GM19351 (cell line): ENCODE measurements at regions not wholly inside any gene's neighbourhood (a gene's known extent, or its start where the extent isn't known, plus 50 kb on each side); places are given as distances from the start of the nearest gene placed in this dataset.

Source experiments
- ATAC-seq: cut with Tn5 transposase; IDR thresholded peaks from one replicate; pipeline ENCODE4 v1.9.1; 2021; ENCODE audit warnings: mild to moderate bottlenecking, moderate library complexity; ENCODE audit not compliant: unreplicated experiment

DNA sequence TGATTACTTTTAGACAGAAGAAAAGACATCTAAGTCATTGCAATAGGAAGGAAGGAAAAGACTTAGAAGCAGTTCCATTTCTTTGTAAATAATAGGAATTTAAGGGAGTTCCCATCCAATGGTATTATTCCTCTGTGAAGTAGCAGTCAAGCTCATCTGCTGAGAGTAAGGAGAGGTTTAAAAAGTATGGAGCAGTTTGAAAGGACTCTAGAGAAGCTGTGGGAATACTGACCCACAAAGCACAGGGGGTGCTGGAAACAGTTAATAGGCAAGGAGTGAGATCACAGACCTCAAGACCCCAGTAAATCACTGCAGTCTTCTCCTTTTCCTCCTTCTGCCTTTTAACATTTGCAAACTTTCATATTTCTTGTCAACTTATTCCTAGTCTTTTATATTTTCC, 428.5 kb downstream of the ADAMTS20 start:
- no peak for ATAC-seq

DNA sequence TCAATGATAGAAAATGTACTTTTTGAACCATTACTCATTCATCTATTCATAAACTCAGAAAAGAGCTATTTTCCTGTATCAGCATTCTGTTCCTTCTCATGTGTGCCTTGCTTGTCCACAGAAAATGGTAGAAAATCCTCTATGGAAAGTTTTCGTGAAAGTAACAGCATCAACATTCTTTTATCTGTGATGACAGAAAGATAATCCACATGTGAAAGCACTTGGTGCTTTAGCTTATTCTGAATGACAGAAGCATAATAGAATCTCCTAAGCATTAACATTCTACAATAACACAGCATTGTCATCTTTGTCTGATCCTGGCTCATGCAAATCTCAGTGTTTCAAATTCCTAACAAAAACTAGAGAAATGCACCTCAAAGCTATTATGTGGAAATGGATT, 431.9 kb downstream of the ADAMTS20 start:
- no peak for ATAC-seq

DNA sequence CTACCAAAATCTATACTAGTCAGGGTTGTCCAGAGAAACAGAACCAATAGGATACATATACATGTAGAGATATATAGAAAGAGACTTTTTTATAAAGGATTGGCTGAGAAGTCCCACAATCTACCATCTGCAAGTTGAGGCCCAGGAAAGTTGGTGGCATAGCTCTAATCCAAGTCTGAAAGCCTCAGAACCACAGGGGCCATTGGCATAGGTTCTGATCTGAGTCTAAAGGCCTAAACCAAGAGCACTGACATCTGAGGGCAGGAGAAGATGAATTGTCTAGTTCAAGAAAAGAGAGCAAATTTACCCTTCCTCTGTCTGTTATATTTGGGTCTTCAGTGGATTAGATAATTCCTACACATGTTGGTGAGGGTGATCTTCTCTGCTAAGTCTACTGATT, 433.1 kb downstream of the ADAMTS20 start:
- ATAC-seq, result no peak

DNA sequence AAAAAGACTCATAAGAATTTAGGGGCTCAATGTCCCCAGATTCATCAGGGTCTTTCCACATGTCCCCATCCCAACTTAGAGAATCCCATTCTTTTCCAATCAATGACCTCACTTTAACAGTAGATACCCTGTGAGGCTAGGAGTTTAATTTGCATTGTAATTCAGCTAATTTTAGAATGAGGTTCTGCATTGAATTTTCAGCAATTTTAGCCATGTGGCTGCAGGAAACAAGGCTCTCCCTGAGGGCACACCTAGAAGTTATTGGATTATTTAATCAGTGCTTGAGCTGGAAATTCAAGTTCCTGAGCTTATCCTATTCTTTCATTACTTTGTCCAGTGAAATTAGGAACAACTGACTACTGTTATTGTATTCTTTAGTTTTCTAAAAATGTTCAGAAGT, 433.8 kb downstream of the ADAMTS20 start:
- no peak for ATAC-seq

DNA sequence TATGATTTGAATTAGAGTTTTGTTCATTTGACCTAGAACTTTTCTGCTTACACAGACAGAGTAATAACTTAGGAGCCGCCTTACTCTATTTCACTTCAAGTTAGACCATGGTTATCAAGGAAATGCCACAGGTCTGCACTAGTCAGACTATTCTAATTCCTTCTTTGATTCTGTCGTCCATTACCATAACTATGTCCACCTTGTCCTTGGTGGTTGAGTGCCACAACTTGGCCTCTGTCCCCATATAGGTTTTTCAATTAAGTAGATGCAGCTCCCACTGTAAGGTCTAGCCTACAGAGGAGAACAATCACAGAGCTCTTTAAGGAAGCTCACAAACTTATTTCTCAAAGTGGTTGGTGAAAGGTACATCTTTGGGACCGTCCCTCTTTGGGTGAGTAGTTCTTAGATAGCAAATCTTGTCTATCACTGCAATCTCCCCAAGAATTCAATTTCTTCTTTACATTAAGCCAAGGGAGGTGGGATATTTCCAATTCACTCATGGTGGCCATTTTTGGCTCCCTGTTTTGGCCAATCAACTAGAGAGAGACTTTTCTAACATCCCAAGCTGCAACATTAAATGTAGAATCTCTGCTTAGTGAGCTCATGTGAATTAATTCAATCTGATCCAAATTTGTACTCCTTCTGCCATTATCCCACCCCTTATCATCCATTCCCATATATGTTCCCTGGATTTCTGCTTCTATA, 434.6 kb downstream of the ADAMTS20 start:
- ATAC-seq, result no peak

DNA sequence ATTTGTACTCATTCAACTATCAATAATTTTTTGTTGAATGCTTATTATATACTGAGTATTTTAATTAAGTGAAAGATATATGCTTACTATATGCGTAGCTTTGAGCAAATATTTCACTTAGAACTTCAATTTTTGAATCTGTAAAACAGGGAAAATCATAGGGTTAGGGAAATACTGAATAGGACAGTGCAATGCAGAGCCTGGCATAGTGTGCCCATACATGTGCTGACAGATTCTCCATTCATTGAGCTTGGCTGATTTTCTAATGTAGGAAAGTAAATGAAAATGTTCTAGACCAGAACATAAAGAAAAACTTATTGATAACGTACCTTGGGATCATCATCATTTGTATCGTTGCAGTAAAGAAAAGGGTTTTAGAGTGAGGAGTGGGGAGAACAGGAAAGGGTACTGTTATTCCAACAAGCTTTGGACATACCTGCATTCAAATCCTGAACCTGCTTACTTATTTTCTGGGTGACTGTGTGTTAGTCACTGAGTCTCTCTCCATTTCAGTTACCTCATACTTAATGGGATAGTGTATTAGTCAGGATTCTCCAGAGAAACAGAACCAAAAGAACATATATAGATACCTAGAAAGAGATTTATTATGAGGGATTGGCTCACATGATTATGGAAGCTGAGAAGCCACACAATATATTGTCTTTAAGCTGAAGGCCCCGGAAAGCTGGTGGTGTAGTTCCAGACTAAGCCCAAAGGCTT, 436.4 kb downstream of the ADAMTS20 start:
- ATAC-seq, result no peak

DNA sequence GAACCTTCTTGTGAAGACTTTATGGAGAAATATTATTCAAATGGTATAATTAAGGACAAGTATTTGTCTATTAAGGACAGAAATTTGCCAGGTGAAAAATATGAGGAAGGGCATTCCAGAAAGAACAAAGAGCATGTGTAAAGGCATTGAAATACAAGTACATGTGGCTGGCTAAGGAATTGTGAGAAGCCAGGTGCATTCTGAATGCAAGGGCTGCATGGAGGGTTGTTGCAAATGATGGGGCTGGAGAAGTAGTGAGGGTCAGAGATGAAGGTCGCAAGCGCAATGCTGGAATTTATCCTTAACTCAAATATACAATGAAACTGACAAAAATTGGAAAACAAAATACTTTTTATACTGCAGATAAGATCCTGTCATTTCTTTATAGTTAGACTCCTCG, 437.7 kb downstream of the ADAMTS20 start:
- no peak for ATAC-seq

DNA sequence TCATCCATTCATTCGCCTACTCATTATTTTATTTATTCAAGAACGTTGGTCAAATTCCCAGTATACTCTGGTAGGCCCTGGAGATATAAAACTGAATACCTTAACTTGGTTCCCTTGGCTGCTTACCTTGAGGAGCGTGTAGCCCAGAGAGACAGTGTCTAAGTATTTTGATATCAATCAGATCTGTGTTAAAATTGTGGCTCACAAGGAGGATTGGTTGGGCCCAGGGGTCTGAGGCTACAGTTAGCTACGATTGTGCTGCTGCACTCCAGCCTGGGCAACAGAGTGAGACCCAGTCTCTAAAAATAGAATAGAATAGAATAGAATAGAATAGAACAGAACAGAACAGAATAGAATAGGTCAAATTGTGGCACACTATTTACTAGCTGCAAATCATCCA, 438.4 kb downstream of the ADAMTS20 start:
- no peak for ATAC-seq

DNA sequence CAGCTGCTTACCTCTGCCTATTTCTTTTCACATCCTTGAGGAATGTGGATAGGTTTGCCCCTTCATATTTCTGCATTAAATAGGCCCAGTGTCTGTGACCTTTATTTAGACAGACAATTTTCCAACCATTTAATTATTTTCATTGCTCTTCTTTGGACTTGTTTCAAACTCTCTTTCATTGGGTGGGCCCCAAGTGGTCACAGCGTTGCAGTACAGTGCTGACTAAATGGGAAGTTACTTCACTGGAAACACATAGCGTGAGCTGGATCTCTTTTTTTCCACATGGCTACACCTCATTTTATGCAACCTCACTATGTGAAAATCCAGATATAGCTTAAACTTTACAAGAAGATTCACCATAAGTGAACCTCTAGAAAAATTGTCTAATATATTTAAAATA, 438.9 kb downstream of the ADAMTS20 start:
- ATAC-seq, result no peak

DNA sequence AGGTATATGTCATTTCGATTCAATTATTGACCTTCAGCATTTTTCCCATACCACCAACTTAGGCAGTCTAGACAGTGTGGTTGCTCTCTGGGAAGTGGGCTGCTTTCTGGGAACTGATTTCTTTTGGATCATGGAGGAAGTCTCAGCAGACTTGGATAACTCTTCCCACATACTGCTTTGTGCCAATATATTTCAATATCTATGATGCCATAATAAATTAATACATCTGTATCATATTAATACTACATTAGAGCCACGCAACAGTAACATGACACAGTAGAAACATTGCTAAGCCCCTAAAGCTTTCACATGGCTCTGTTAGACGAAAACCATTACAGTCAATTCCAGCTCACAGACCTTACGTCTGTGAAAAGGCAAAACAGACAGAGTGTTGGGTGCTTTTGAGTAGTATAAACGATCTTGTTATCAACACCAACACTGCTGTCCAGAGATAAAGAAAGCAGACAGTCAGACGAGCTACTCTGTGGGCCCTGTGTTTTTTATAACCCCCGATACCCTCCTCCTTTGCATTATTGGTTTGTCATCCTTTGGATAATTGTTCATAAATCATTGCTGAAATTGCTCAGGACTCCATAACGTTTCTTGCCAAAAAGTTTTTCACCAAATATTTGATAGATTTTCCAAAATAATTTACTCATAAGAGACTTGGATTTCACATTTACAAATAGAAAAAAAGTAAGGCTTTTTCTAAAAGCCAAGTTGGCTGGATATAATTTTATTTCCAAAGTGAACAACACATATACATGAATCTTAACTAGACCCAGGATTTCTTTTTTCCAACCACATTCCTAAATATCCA, 439.7 kb downstream of the ADAMTS20 start:
- no peak for ATAC-seq

DNA sequence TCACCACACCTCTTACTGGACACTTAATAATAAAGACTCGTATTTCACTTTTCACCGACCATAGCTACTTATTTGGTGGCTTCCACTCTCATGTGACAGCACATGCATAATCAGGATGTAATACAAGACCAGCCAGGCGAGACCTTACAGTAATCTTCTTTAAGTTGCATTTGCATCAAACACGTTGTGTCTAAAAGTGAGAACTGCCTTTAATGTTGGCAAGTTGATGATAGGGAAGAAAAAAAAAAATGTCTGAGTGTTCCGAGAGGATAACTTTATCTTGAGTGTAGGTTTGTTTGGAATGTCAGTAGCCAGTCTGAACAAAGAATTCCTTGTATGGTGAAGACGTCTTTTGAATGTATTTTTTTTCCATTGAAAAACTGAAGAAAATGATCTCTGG, 440.4 kb downstream of the ADAMTS20 start:
- ATAC-seq, result no peak

DNA sequence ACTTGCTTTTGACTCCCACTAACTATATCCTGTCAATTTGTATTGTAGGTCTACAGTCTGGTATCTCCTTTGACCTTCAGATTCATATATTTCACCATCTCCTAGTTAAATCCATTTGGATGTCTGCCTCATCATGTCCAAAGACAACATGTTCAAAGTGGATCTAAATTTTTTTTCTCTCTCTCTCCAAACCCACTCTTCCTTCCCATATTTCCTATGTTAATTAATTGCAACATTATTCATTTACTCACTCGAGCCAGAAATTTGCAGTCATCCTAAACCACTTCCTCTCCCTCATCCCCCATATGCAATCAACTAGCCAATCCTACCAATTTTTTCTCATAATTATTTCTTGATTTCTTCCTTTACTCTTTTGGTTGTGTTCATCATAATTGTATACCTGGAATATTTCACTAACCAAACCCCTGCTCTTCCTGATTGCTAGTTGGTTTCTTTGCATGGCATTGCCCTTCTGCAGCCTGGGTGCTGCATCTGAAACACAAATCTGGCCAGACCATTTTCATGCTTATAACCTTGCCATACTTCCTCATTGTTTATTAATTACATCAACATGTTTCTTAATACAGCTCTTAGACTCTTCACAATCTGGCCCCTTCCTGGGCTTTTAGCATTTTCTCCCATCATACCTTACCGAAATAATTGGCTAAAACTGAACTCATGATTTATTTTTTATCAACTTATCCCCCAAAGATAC, 442.2 kb downstream of the ADAMTS20 start:
- no peak for ATAC-seq

DNA sequence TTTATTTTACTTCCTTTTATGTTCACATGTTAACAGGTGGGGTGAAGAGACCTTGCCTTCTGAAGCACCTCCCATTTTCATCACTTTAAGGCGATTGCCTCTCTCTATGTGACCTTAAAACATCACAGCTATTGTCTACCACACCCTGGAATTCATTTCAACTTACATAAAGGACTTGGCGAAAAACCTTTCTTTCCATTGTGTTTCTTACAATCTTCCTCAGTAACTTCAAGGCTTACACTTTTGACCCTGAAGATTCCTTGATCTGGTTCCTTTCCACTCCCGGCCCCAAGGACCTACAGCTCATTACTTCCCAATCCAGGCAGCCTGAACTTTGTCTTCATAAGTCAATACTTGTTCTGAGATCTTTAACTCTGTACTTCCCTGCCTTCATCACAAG, 443.3 kb downstream of the ADAMTS20 start:
- no peak for ATAC-seq

DNA sequence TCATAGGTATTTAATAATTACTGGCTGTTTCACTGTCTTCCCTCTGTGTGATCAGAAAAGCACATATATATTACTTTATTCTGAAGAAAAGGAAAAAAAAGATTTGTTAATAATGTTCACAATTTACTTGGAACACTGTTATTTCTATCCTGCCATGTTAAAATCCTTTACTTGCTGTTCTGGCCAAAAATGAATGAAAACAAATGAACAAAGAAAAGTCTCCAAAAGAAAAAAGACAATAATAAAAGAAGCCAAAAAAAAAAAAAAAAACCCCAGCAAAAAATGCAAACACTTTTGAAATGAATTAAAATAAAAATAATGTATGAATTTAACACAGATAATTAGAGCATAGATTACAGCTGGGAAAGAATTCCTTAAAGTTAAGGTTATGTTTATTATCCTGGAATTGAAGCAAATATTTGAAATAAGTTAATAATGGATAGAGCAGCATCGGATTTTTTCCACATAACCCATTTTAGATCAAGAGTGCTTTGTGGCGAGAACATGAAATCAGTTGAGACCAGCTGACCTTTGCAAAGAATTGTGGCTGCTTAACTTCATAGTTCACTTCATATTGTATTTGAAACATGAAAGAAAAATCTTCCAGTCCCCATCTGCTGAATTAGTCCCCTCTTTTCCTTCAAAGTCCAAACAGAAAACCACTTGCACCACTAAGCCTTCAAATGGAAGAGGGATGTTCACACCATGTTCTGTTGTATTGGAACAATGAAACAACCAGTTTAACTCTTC, 444.8 kb downstream of the ADAMTS20 start:
- no peak for ATAC-seq

DNA sequence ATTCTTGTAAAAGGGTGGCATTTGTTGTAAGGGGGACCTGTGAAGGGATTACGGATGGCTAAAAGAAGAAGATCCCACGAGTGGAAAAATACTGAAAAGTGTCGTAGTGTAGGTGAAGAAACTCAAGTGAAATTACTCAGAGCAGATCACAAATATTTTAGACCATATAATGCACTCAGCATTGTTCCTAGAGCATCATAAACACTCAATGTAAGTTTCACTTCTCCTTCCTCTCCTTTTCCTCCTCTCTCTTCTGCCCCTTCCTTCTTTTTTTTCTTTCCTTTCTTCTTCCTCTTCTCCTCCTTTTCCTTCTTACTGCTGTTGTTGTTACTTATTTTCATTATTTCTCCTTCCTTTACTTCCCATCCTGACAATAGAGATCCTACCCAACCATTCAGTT, 445.6 kb downstream of the ADAMTS20 start:
- no peak for ATAC-seq

DNA sequence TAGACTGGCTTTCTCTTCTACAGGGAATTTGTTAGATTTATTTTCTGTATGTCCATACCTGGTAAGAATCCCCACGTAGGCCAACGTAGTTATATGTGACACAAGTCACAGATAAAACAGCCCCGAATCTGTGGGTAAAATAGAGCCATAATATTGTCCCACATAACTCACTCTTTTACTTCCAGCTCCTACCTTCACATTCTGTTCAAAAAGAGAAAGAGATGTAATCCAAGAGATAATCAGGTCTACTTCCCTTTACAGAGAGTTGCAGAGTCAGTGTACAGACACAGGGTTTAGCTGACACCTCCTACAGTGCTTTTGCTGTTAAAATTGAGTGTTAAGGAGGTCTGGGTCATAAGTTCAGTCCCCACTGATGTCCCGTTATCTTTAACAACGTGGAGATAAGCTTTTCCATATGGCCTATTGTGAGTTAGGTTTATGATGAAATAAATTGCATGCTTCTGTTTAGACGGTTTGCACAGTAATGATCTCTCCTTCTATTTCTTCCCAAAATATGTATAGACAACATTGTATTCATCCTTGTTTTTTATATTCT, 446.5 kb downstream of the ADAMTS20 start:
- no peak for ATAC-seq

DNA sequence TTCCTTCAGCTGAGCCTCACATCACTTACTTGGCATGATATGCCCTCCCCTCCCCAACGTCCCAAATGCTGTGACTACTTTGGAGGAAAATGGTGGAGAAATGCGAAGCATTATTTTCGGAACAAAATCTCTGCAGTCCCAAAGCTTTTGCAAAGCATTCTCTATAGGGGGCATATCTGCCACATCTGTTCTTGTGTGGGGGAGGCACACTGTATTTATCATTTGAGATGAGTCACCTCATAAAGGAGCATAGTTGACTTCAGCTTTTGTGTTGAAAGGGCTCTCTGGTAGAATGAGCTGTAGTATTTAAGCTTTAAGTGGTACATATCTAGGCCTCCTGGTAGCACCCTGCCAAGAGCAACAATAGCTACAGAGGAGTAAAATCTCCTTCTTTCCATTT, 447.5 kb downstream of the ADAMTS20 start:
- ATAC-seq, result no peak

DNA sequence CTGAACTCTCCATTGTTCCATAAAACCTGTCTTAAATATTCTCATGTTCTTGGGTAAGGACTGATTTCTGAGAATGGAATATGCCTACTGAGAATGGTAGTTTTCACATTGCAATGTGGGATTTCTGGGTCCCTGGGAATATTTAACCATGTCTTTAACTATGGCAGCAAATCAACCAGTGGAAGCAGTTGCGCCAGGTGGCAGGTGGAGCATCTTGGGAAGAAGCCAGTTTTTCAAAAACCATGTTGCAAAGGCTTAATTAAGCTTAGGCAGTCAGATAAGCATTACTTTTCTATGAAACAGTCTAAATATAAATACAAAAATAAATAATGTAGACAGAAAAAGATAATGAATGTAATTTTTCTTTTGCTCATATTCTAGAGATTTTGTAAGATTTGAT, 448.1 kb downstream of the ADAMTS20 start:
- no peak for ATAC-seq

DNA sequence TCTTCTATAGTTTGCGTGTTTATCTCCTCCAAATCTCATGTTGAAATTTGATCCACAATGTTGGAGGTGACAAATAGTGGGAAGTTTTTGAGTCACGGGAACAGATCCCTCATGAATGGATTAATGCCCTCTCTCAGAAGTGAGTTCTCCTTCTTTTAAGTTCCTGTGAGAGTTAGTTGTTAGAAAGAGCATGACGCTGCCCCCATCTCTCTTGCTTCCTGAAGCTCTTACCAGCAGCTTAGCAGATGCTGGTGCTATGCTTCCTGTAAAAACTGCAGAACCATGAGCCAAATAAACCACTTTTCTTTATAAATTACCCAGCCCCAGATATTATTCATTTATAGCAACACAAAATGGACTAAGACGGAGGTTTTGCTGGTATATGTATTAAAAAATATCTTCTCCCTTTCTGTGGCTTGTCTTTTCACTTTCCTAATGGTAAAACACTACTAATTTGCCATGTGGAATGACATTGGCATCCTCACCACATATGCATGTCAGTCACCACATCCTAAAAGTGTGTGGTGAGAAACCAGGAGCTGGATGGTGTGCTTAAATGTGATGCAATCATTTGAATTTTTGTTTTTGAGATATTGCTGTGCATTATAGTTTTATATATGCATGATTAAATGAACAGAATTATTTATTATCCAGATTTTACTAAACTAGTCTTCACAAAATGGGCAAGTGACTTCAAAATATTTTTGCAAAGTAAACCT, 449.3 kb downstream of the ADAMTS20 start:
- ATAC-seq, result no peak

DNA sequence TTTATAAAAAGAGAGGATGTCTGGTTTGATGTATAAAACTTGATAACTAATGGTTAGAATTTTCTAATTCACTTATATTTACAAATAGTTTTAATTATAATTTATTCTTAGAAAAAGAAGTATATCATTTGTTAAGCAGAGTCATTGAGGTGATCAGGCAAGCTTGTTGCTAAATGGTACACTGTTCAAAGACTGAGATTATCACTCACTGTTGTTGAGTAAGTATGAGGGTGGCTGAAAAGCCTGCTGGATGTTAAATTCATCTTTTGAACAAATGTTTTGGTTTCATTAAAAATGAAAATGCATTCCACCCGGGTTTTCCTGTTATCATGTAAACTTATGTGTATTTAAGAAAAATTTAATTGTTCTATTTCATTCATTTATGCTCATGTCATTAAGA, 451.8 kb downstream of the ADAMTS20 start:
- no peak for ATAC-seq
